ENCODE measurements at regions not wholly inside any gene's neighbourhood (a gene's known extent, or its start where the extent isn't known, plus 50 kb on each side); places are given as distances from the start of the nearest gene placed in this dataset.

DNA sequence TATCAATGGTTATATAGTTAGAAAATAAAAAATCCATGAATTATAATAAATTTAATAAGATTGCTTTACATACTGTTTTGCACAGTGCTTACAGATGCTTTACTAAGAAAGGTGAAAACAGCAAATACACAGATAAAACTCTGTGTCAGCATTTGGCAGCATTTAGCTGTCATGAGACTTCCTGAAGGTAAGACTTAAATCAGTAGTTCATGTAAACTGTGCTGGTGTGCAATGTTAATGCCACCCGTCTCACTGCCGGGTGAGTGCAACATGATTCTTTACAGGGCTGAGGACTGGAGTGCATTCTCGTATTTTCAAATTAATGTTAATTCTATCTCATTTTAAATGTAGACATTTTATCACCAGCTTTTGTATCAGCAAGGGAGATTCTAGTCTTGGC is 326.2 kb upstream of the POT1 start:
- TF ChIP-seq, protein P1, sequence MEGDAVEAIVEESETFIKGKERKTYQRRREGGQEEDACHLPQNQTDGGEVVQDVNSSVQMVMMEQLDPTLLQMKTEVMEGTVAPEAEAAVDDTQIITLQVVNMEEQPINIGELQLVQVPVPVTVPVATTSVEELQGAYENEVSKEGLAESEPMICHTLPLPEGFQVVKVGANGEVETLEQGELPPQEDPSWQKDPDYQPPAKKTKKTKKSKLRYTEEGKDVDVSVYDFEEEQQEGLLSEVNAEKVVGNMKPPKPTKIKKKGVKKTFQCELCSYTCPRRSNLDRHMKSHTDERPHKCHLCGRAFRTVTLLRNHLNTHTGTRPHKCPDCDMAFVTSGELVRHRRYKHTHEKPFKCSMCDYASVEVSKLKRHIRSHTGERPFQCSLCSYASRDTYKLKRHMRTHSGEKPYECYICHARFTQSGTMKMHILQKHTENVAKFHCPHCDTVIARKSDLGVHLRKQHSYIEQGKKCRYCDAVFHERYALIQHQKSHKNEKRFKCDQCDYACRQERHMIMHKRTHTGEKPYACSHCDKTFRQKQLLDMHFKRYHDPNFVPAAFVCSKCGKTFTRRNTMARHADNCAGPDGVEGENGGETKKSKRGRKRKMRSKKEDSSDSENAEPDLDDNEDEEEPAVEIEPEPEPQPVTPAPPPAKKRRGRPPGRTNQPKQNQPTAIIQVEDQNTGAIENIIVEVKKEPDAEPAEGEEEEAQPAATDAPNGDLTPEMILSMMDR (IDR thresholded peaks at IDR 0.05; ENCODE audit: insufficient read depth, low read depth, low read length), result no peak
- DNase-seq (ENCODE audit: low read depth), result no peak
- H3K4me3 ChIP-seq (ENCODE audit: low read depth, low read length), result no peak overlapping the region

GRCh38 chr7:125254566-125254965 is 324.9 kb upstream of the POT1 start:
- DNase-seq (ENCODE audit: low read depth), result no peak
- TF ChIP-seq, protein P1 (IDR thresholded peaks at IDR 0.05; ENCODE audit: insufficient read depth, low read depth, low read length), result no peak
- H3K4me3 ChIP-seq (ENCODE audit: low read depth, low read length), result no peak overlapping the region

- no peak overlapping the region for H3K4me3 ChIP-seq (ENCODE audit: low read depth, low read length)
- TF ChIP-seq, protein P1 (IDR thresholded peaks at IDR 0.05; ENCODE audit: insufficient read depth, low read depth, low read length), result no peak
- DNase-seq (ENCODE audit: low read depth), result no peak
Measured at GRCh38 chr7:125253452-125254190, 324.0 kb upstream of the POT1 start.

GRCh38 chr7:125247514-125248098 is 318.0 kb upstream of the POT1 start:
- TF ChIP-seq, protein P1 (IDR thresholded peaks at IDR 0.05; ENCODE audit: insufficient read depth, low read depth, low read length), result no peak
- DNase-seq (ENCODE audit: low read depth), result no peak
- H3K4me3 ChIP-seq (ENCODE audit: low read depth, low read length), result no peak overlapping the region

DNA sequence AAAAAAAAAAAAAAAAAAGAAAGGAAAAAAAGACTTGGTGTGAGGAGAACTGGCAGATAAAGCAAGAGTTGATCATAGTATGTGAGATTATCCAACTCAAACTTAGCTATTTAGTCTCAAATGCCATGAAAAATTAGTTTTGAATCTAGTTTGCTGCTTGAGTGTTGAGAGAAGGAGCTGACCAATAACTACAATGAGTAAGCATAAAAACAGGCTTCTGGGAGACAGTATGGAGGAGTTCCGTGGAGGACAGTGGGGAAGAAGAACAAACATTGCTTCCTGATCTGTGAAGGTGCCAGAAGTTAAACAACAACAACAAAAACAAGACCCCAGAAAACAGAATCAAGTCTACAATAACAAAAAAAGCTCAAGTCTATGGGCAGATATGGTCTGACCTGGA is 317.1 kb upstream of the POT1 start:
- DNase-seq (ENCODE audit: low read depth), result no peak
- TF ChIP-seq, protein P1 (IDR thresholded peaks at IDR 0.05; ENCODE audit: insufficient read depth, low read depth, low read length), result no peak
- no peak overlapping the region for H3K4me3 ChIP-seq (ENCODE audit: low read depth, low read length)

DNA sequence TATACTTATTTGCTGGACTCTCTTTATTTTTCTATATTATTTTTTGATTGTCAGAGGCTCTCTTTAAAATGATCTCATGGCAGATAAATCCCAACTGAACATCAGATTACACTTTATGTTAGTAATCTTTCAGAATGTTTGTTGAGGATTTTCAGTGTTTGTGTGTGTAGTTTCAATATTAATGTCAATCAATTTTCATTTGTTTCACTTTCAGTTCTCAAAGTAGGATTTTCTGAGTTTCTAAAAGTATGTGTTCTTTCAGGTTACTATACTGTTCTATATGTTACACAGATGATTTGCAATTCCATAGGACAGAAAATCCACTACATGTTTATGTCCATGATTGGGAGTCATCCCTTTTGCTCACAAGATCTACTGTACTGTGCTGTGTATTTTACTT is 311.9 kb upstream of the POT1 start:
- no peak for DNase-seq (ENCODE audit: low read depth)
- TF ChIP-seq, protein P1 (IDR thresholded peaks at IDR 0.05; ENCODE audit: insufficient read depth, low read depth, low read length), result no peak
- no peak overlapping the region for H3K4me3 ChIP-seq (ENCODE audit: low read depth, low read length)
